Spleen (tissue), 7 donors: ENCODE measurements at regions not wholly inside any gene's neighbourhood (a gene's known extent, or its start where the extent isn't known, plus 50 kb on each side); places are given as distances from the start of the nearest gene placed in this dataset.

Source experiments
- POLR2A ChIP-seq, 3 donors: fragments of 450-650 bp; IDR thresholded peaks; one replicate each; pipeline ENCODE4 v1.5.1; 2017; ENCODE audit warnings: antibody characterized with exemption in 3 of 3, mild to moderate bottlenecking in 1 of 3
- TF ChIP-seq, protein P1 (sequence below), 11 experiments: fragments of 200-600 bp in 7 of 11; fragments of 450-650 bp in 4 of 11; sonication (generic) in 4 of 11; IDR thresholded peaks in 8 of 11; conservative IDR thresholded peaks in 3 of 11; 1 replicate in 7 of 11; 2 replicates in 4 of 11; pipeline versions ENCODE4 v1.4.0 to v1.8.0; 2016 to 2021; ENCODE audit warnings: antibody characterized with exemption in 11 of 11, inconsistent platforms in 4 of 11, mild to moderate bottlenecking in 1 of 11
- donor health status: DM: no; HTN: no; CAD: no; lungs with moderate emphysema.
- donor health status: DM: no; HTN: no; CAD: no.
- donor health status: DM: no; HTN: no; CAD: no.

DNA sequence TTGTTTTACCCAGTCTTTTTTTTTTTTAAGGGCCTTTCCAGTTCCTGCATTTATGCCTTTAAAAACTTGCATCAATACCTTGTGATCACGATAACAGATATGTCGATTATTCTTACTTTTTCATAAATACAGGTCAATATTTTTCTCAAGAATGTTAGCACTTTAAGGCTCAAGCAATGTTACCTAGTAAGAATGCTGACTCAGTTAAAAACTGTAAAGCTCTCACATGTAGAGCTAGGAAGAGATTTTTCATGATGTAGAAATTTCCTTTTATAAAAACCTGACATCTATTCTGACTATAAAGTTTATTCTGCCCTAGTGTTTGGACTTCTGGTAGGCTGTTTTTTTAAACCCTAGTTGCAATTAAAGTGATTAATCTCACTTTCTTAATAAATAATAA is 684.0 kb downstream of the ZBBX start:
- TF ChIP-seq POLR2A (IDR thresholded peaks at IDR 0.05), result no peak
- TF ChIP-seq, protein P1, sequence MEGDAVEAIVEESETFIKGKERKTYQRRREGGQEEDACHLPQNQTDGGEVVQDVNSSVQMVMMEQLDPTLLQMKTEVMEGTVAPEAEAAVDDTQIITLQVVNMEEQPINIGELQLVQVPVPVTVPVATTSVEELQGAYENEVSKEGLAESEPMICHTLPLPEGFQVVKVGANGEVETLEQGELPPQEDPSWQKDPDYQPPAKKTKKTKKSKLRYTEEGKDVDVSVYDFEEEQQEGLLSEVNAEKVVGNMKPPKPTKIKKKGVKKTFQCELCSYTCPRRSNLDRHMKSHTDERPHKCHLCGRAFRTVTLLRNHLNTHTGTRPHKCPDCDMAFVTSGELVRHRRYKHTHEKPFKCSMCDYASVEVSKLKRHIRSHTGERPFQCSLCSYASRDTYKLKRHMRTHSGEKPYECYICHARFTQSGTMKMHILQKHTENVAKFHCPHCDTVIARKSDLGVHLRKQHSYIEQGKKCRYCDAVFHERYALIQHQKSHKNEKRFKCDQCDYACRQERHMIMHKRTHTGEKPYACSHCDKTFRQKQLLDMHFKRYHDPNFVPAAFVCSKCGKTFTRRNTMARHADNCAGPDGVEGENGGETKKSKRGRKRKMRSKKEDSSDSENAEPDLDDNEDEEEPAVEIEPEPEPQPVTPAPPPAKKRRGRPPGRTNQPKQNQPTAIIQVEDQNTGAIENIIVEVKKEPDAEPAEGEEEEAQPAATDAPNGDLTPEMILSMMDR (IDR thresholded peaks at IDR 0.05 in 8 of 11, conservative IDR thresholded peaks at IDR 0.05 in 3 of 11), result no peak
